WTC11 (cell line): ENCODE measurements at regions not wholly inside any gene's neighbourhood (a gene's known extent, or its start where the extent isn't known, plus 50 kb on each side); places are given as distances from the start of the nearest gene placed in this dataset.

Source experiments
- ATAC-seq: fragments of 200-7000 bp; cut with Tn5 transposase; 2 replicates; pipeline ENCODE4 v1.10.0; 2021; ENCODE audit warnings: mild to moderate bottlenecking, moderate library complexity
- CTCF ChIA-PET: fragments of 300-600 bp; sonication (Branson Sonifier 250); formaldehyde crosslinking; loops from one replicate; lab custom pipeline; 2021; ENCODE audit warnings: antibody characterized with exemption; lab: Charles Lee
- POLR2A ChIA-PET: fragments of 350-600 bp; sonication (Branson Sonifier 250); formaldehyde crosslinking; loops from one replicate; lab custom pipeline; 2021; ENCODE audit warnings: antibody characterized with exemption; lab: Charles Lee
- DNase-seq: peaks from one replicate; pipeline ENCODE4 v3.0.0; 2021; ENCODE audit warnings: low spot score
- H3K27ac Mint-ChIP-seq: 2 replicates; pipeline ENCODE4 v1.8.0; 2021; ENCODE audit warnings: mixed read lengths
- H3K27me3 Mint-ChIP-seq: 2 replicates; pipeline ENCODE4 v1.8.0; 2021; ENCODE audit warnings: low read depth, mild to moderate bottlenecking, moderate library complexity, mixed read lengths
- H3K36me3 Mint-ChIP-seq: 2 replicates; pipeline ENCODE4 v1.8.0; 2021; ENCODE audit warnings: mixed read lengths
- H3K4me1 Mint-ChIP-seq: 2 replicates; pipeline ENCODE4 v1.8.0; 2022; ENCODE audit warnings: mixed read lengths
- H3K4me3 Mint-ChIP-seq: 2 replicates; pipeline ENCODE4 v1.8.0; 2021; ENCODE audit warnings: mild to moderate bottlenecking, moderate library complexity, mixed read lengths
- H3K9me3 Mint-ChIP-seq: 2 replicates; pipeline ENCODE4 v1.8.0; 2021; ENCODE audit warnings: mixed read lengths
- AFF4 ChIP-seq: sonication (generic); formaldehyde crosslinking; IDR thresholded peaks from 2 replicates; pipeline ENCODE4 v1.8.1; 2023; ENCODE audit warnings: mild to moderate bottlenecking, missing genetic modification reagents, borderline replicate concordance
- ATF1 ChIP-seq: sonication (generic); formaldehyde crosslinking; IDR thresholded peaks from 2 replicates; pipeline ENCODE4 v1.8.1; 2023; ENCODE audit warnings: mild to moderate bottlenecking, moderate library complexity, missing genetic modification reagents
- ATF6 ChIP-seq: sonication (generic); formaldehyde crosslinking; IDR thresholded peaks from 2 replicates; pipeline ENCODE4 v1.8.1; 2023; ENCODE audit warnings: mild to moderate bottlenecking, missing genetic modification reagents
- E2F1 ChIP-seq: sonication (generic); formaldehyde crosslinking; IDR thresholded peaks from 2 replicates; pipeline ENCODE4 v1.8.0; 2022; ENCODE audit warnings: mild to moderate bottlenecking, missing genetic modification reagents
- ELF4 ChIP-seq: sonication (generic); formaldehyde crosslinking; IDR thresholded peaks from 2 replicates; pipeline ENCODE4 v1.8.1; 2022; ENCODE audit warnings: low read depth, mild to moderate bottlenecking, moderate library complexity, missing genetic modification reagents
- EMX1 ChIP-seq: fragments of 250-450 bp; sonication (Bioruptor Pico); IDR thresholded peaks from 2 replicates; pipeline ENCODE4 v1.8.0; 2021; ENCODE audit warnings: mild to moderate bottlenecking
- FOXP4 ChIP-seq: sonication (generic); formaldehyde crosslinking; IDR thresholded peaks from 2 replicates; pipeline ENCODE4 v1.8.0; 2022; ENCODE audit warnings: mild to moderate bottlenecking, missing genetic modification reagents
- IRF2 ChIP-seq: sonication (generic); formaldehyde crosslinking; IDR thresholded peaks from 2 replicates; pipeline ENCODE4 v1.8.0; 2022; ENCODE audit warnings: low read depth, missing genetic modification reagents, borderline replicate concordance
- MAX ChIP-seq: sonication (generic); formaldehyde crosslinking; IDR thresholded peaks from 2 replicates; pipeline ENCODE4 v1.8.0; 2022; ENCODE audit warnings: mild to moderate bottlenecking, missing genetic modification reagents
- MYBL2 ChIP-seq: sonication (generic); formaldehyde crosslinking; IDR thresholded peaks from 2 replicates; pipeline ENCODE4 v1.8.1; 2023; ENCODE audit warnings: mild to moderate bottlenecking, moderate library complexity, missing genetic modification reagents
- OVOL2 ChIP-seq: fragments of 250-450 bp; sonication (Bioruptor Pico); IDR thresholded peaks from 2 replicates; pipeline ENCODE4 v1.9.0; 2021; ENCODE audit warnings: mild to moderate bottlenecking, borderline replicate concordance
- PRRX2 ChIP-seq: fragments of 250-450 bp; sonication (Bioruptor Pico); IDR thresholded peaks from 2 replicates; pipeline ENCODE4 v1.8.0; 2021; ENCODE audit warnings: mild to moderate bottlenecking
- RELA ChIP-seq: sonication (generic); formaldehyde crosslinking; IDR thresholded peaks from 2 replicates; pipeline ENCODE4 v1.8.1; 2022; ENCODE audit warnings: missing genetic modification reagents, mild to moderate bottlenecking, borderline replicate concordance
- USF2 ChIP-seq: sonication (generic); formaldehyde crosslinking; IDR thresholded peaks from 2 replicates; pipeline ENCODE4 v1.8.1; 2023; ENCODE audit warnings: mild to moderate bottlenecking, missing genetic modification reagents, moderate library complexity
- ZBTB43 ChIP-seq: sonication (generic); formaldehyde crosslinking; IDR thresholded peaks from 2 replicates; pipeline ENCODE4 v1.8.1; 2023; ENCODE audit warnings: mild to moderate bottlenecking, missing genetic modification reagents
- ZNF138 ChIP-seq: sonication (generic); formaldehyde crosslinking; conservative IDR thresholded peaks from 2 replicates; pipeline ENCODE4 v1.8.1; 2022; ENCODE audit warnings: mild to moderate bottlenecking, moderate library complexity, missing genetic modification reagents

GRCh38 chr4:117302226-117302625 is 216.8 kb upstream of the TRAM1L1 start (continued):
- TF ChIP-seq MYBL2 (CRISPR knock-in tag) = no peak
- TF ChIP-seq IRF2 (CRISPR knock-in tag) = no peak
- no peak for TF ChIP-seq USF2
- TF ChIP-seq EMX1 (CRISPR knock-in tag) = no peak
- TF ChIP-seq OVOL2 = no peak
- TF ChIP-seq PRRX2 (CRISPR knock-in tag) = no peak

- peaks cover 9% of the 10 kb centered on the region for H3K9me3 Mint-ChIP-seq
- 0 out of 2 replicates have a peak, but pooled peaks cover 3% of the 10 kb centered on the region for H3K36me3 Mint-ChIP-seq
- H3K4me3 Mint-ChIP-seq = no peak overlapping the region
- no peaks in the 10 kb centered on the region for H3K4me1 Mint-ChIP-seq
- no peaks in the 10 kb centered on the region for H3K27me3 Mint-ChIP-seq
- CTCF ChIA-PET = no interaction called here
- H3K27ac Mint-ChIP-seq = no peak overlapping the region
- DNase-seq (no peak), ATAC-seq (no peak)
- TF ChIP-seq FOXP4 (CRISPR knock-in tag) (no peak), RELA (CRISPR knock-in tag) (no peak), E2F1 (CRISPR knock-in tag) (no peak), ZBTB43 (no peak), PRRX2 (CRISPR knock-in tag) (no peak), EMX1 (CRISPR knock-in tag) (no peak), ATF6 (CRISPR knock-in tag) (no peak), ATF1 (CRISPR knock-in tag) (no peak), MAX (CRISPR knock-in tag) (no peak), ZNF138 (no peak), AFF4 (CRISPR knock-in tag) (no peak), ELF4 (no peak)
- POLR2A ChIA-PET = no interaction called here
Measured at GRCh38 chr4:117311215-117311614, 225.8 kb upstream of the TRAM1L1 start.
